GM23338 (cell line): ENCODE measurements at regions not wholly inside any gene's neighbourhood (a gene's known extent, or its start where the extent isn't known, plus 50 kb on each side); places are given as distances from the start of the nearest gene placed in this dataset.

Experiments
- ATAC-seq: fragments of 200-7000 bp; cut with Tn5 transposase; 3 replicates; pipeline ENCODE4 v1.9.1; 2020
- DNase-seq: peaks from one replicate; pipeline ENCODE4 v3.0.0-alpha.2; 2015; ENCODE audit warnings: low spot score
- H2AFZ ChIP-seq: fragments of 200-600 bp; sonication (generic); 2 replicates; pipeline ENCODE4 v1.8.0; 2016; ENCODE audit warnings: antibody characterized with exemption, mild to moderate bottlenecking, moderate library complexity
- H3F3A ChIP-seq: fragments of 200-600 bp; sonication (generic); replicated peaks from 2 replicates; pipeline ENCODE4 v1.8.0; 2017; ENCODE audit warnings: antibody characterized with exemption, mixed run types, low read depth
- H3K27ac ChIP-seq: fragments of 200-600 bp; sonication (generic); 2 replicates; pipeline ENCODE4 v1.6.1; 2016; ENCODE audit warnings: low read depth
- H3K27me3 ChIP-seq: fragments of 200-600 bp; sonication (generic); 2 replicates; pipeline ENCODE4 v1.8.0; 2016; ENCODE audit warnings: mild to moderate bottlenecking, mixed run types, moderate library complexity; ENCODE audit not compliant: insufficient read depth
- H3K36me3 ChIP-seq: fragments of 200-600 bp; sonication (generic); 2 replicates; pipeline ENCODE4 v1.8.0; 2016; ENCODE audit warnings: mild to moderate bottlenecking; ENCODE audit not compliant: insufficient read depth
- H3K4me1 ChIP-seq: fragments of 200-600 bp; sonication (generic); 2 replicates; pipeline ENCODE4 v1.8.0; 2016; ENCODE audit warnings: mild to moderate bottlenecking, moderate library complexity; ENCODE audit not compliant: insufficient read depth
- H3K4me2 ChIP-seq: fragments of 200-600 bp; sonication (generic); 2 replicates; pipeline ENCODE4 v1.7.1; 2017; ENCODE audit warnings: mixed run types
- H3K4me3 ChIP-seq: fragments of 200-600 bp; sonication (generic); 2 replicates; pipeline ENCODE4 v1.6.1; 2016; ENCODE audit warnings: mixed run types
- H3K79me2 ChIP-seq: fragments of 200-600 bp; sonication (generic); replicated peaks from 2 replicates; pipeline ENCODE4 v1.8.0; 2017; ENCODE audit warnings: mild to moderate bottlenecking; ENCODE audit not compliant: insufficient read depth
- H3K9me2 ChIP-seq: fragments of 200-600 bp; sonication (generic); 2 replicates; pipeline ENCODE4 v1.8.0; 2017; ENCODE audit not compliant: insufficient read depth
- H4K20me1 ChIP-seq: fragments of 200-600 bp; sonication (generic); replicated peaks from 2 replicates; pipeline ENCODE4 v1.8.0; 2017; ENCODE audit warnings: mild to moderate bottlenecking; ENCODE audit not compliant: insufficient read depth
- H3K27ac Mint-ChIP-seq: 2 replicates; pipeline ENCODE4 v1.8.0; 2020; ENCODE audit warnings: inconsistent platforms, mild to moderate bottlenecking, moderate library complexity, mixed read lengths
- H3K27me3 Mint-ChIP-seq: 3 replicates; pipeline ENCODE4 v1.8.0; 2022; ENCODE audit warnings: low read depth, mild to moderate bottlenecking, moderate library complexity, mixed read lengths, inconsistent platforms; ENCODE audit not compliant: insufficient read depth, poor library complexity
- H3K36me3 Mint-ChIP-seq: 3 replicates; pipeline ENCODE4 v1.8.0; 2021; ENCODE audit warnings: low read depth, mild to moderate bottlenecking, inconsistent platforms, moderate library complexity, mixed read lengths
- H3K4me1 Mint-ChIP-seq: 3 replicates; pipeline ENCODE4 v1.8.0; 2020; ENCODE audit warnings: mild to moderate bottlenecking, inconsistent platforms, mixed read lengths
- H3K4me3 Mint-ChIP-seq: 3 replicates; pipeline ENCODE4 v1.8.0; 2021; ENCODE audit warnings: moderate library complexity, mild to moderate bottlenecking, inconsistent platforms, mixed read lengths
- H3K9me3 Mint-ChIP-seq: 3 replicates; pipeline ENCODE4 v1.8.0; 2020; ENCODE audit warnings: moderate library complexity, mild to moderate bottlenecking, inconsistent platforms, mixed read lengths
- CREB1 ChIP-seq: fragments of 250-450 bp; sonication (Bioruptor Pico); IDR thresholded peaks from 2 replicates; pipeline ENCODE4 v1.5.0; 2020; ENCODE audit warnings: low read depth, mild to moderate bottlenecking, moderate library complexity
- EZH2 ChIP-seq: fragments of 200-600 bp; sonication (generic); IDR thresholded peaks from one replicate; pipeline ENCODE4 v1.8.0; 2017; ENCODE audit warnings: antibody characterized with exemption, mild to moderate bottlenecking, low read depth; ENCODE audit not compliant: unreplicated experiment
- EZH2phosphoT487 ChIP-seq: fragments of 200-600 bp; sonication (generic); IDR thresholded peaks from one replicate; pipeline ENCODE4 v1.8.1; 2018; ENCODE audit warnings: antibody characterized with exemption; ENCODE audit not compliant: unreplicated experiment
- JUNB ChIP-seq: IDR thresholded peaks from one replicate; pipeline ENCODE4 v1.6.1; 2016; ENCODE audit warnings: antibody characterized with exemption; ENCODE audit not compliant: unreplicated experiment
- NANOG ChIP-seq: IDR thresholded peaks from 2 replicates; pipeline ENCODE4 v1.6.1; 2016; ENCODE audit warnings: antibody characterized with exemption, borderline replicate concordance
- POLR2AphosphoS5 ChIP-seq: IDR thresholded peaks from 2 replicates; pipeline ENCODE4 v1.6.1; 2016; ENCODE audit warnings: antibody characterized with exemption, low read depth
- REST ChIP-seq: IDR thresholded peaks from one replicate; pipeline ENCODE4 v1.6.1; 2018; ENCODE audit warnings: antibody characterized with exemption; ENCODE audit not compliant: unreplicated experiment
- STAT1 ChIP-seq: IDR thresholded peaks from one replicate; pipeline ENCODE4 v1.6.1; 2016; ENCODE audit warnings: antibody characterized with exemption; ENCODE audit not compliant: unreplicated experiment
- ZNF114 ChIP-seq: fragments of 250-450 bp; sonication (Bioruptor Pico); IDR thresholded peaks from 2 replicates; pipeline ENCODE4 v1.5.0; 2020; ENCODE audit warnings: mild to moderate bottlenecking, moderate library complexity
- ZNF331 ChIP-seq: fragments of 250-450 bp; sonication (Bioruptor Pico); IDR thresholded peaks from 2 replicates; pipeline ENCODE4 v1.5.0; 2020; ENCODE audit warnings: low read depth, mild to moderate bottlenecking, moderate library complexity
- ZNF462 ChIP-seq: fragments of 250-450 bp; sonication (Bioruptor Pico); IDR thresholded peaks from 2 replicates; pipeline ENCODE4 v1.5.0; 2020; ENCODE audit warnings: mild to moderate bottlenecking, moderate library complexity

- H3K4me2 ChIP-seq, result no peak overlapping the region
- no peaks in the 10 kb centered on the region for H3K79me2 ChIP-seq
- H3K4me3 ChIP-seq, result no peak overlapping the region
- no peak overlapping the region for H3K27ac Mint-ChIP-seq
- TF ChIP-seq ZNF462 (CRISPR knock-in tag) (no peak), ZNF114 (CRISPR knock-in tag) (no peak), ZNF331 (no peak), JUNB (no peak)
- peaks cover 20% of the 10 kb centered on the region for H3K36me3 Mint-ChIP-seq
- H3K9me2 ChIP-seq, result peaks cover 6% of the 10 kb centered on the region; the same call in 1 of the 2 replicates
- H3K36me3 ChIP-seq, result peaks cover 5% of the 10 kb centered on the region; the same call in 1 of the 2 replicates
- no peak overlapping the region for H3K27ac ChIP-seq
- H4K20me1 ChIP-seq, result no peaks in the 10 kb centered on the region
- no peak overlapping the region for H2AFZ ChIP-seq
- no peaks in the 10 kb centered on the region for H3K4me1 ChIP-seq
- DNase-seq (no peak), ATAC-seq (no peak)
- no peaks in the 10 kb centered on the region for H3F3A ChIP-seq
- no peaks in the 10 kb centered on the region for H3K27me3 ChIP-seq
- H3K27me3 Mint-ChIP-seq, result peaks cover 1% of the 10 kb centered on the region
- H3K4me1 Mint-ChIP-seq, result no peaks in the 10 kb centered on the region; the same call in 2 of the 3 replicates
- peaks cover 23% of the 10 kb centered on the region for H3K9me3 Mint-ChIP-seq
- H3K4me3 Mint-ChIP-seq, result no peak overlapping the region
These were observed 478.5 kb upstream of the ID2 start for GRCh38 chr2:8203364-8203763.

GRCh38 chr2:8204711-8205110 lies 477.1 kb upstream of the ID2 start:
- H3K4me1 Mint-ChIP-seq, result no peaks in the 10 kb centered on the region; the same call in 2 of the 3 replicates
- ATAC-seq (no peak), DNase-seq (no peak)
- TF ChIP-seq EZH2, result no peak
- no peak for TF ChIP-seq CREB1 (CRISPR knock-in tag)
- no peak for TF ChIP-seq EZH2phosphoT487
- no peak for TF ChIP-seq JUNB
- TF ChIP-seq ZNF331, result no peak
- TF ChIP-seq STAT1, result no peak
- no peak for TF ChIP-seq POLR2AphosphoS5
- TF ChIP-seq REST, result no peak
- TF ChIP-seq NANOG, result no peak

More at GRCh38 chr2:8204711-8205110, 477.1 kb upstream of the ID2 start:
- Mint-ChIP-seq H3K27ac (no peak overlapping the region), H3K4me3 (no peak overlapping the region), H3K27me3 (peaks cover 3% of the 10 kb centered on the region), H3K36me3 (peaks cover 20% of the 10 kb centered on the region), H3K9me3 (peaks cover 25% of the 10 kb centered on the region)
- no peak overlapping the region for H3K4me2 ChIP-seq
- no peaks in the 10 kb centered on the region for H3K79me2 ChIP-seq
- peaks cover 5% of the 10 kb centered on the region; the same call in 1 of the 2 replicates for H3K36me3 ChIP-seq
- no peak overlapping the region for H3K27ac ChIP-seq
- H3K9me2 ChIP-seq, result peaks cover 6% of the 10 kb centered on the region; the same call in 1 of the 2 replicates
- H3K4me3 ChIP-seq, result no peak overlapping the region
- H3K4me1 ChIP-seq, result no peaks in the 10 kb centered on the region
- H3F3A ChIP-seq, result no peaks in the 10 kb centered on the region
- H2AFZ ChIP-seq, result no peak overlapping the region
- no peaks in the 10 kb centered on the region for H3K27me3 ChIP-seq
- no peaks in the 10 kb centered on the region for H4K20me1 ChIP-seq
